ENCODE measurements at regions not wholly inside any gene's neighbourhood (a gene's known extent, or its start where the extent isn't known, plus 50 kb on each side); places are given as distances from the start of the nearest gene placed in this dataset.

DNA sequence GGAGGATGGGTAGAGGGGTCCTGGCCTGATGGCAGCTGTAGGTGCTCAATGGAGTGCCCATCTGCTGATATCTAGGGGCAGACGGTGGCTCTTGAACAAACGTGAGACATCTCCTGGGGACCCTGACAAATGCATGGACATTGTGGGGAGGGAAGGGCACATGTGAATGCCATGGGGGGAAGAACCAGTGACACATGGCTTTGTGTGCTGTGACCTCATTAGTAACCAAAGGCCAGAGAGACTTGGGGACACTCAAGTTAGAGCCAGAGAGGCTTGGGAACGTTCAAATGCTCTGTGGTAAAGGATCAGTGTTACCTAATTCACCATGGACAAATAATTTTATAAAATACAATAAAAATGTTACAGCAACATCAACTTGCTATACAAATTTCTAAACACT, 151.8 kb downstream of the ESM1 start:
- peak overlapping the region in 1 of 7 donors; percentile 24 for H3K27ac Mint-ChIP-seq
- peak overlapping the region in 1 of 8 donors; percentile 12 for H3K4me3 Mint-ChIP-seq
- intact Hi-C loops (cut with micrococcal nuclease): no loop called here
- H3K36me3 Mint-ChIP-seq: no peaks in the 10 kb centered on the region
- H3K36me3 ChIP-seq (ENCODE audit: insufficient read depth, low read length): no peaks in the 10 kb centered on the region
- ChIA-PET POLR2A (ENCODE audit: partially characterized antibody) (no interaction called here), CTCF (ENCODE audit: partially characterized antibody) (interaction anchor here (0.6 to 6.0 kb wide), 5 partner anchors 11 to 459 kb away, joined by 3 to 34 read pairs (median 3); partner anchors contain the start of gene SNX18)
- no peaks in the 10 kb centered on the region for H3K9me3 Mint-ChIP-seq
- DNase-seq: no peak
- no peak overlapping the region for H3K4me3 ChIP-seq (ENCODE audit: low read length in 2 of 2)
- no peaks in the 10 kb centered on the region for H3K9me3 ChIP-seq (ENCODE audit: control insufficient read depth in 1 of 2, low read length in 2 of 2)
- peaks cover 12% of the 10 kb centered on the region for H3K4me1 ChIP-seq (ENCODE audit: insufficient read depth, low read length)
- H3K27me3 Mint-ChIP-seq: peaks cover 2% of the 10 kb centered on the region in 2 donors
- peaks cover 10 to 18% (median 11%) of the 10 kb centered on the region in 4 donors for H3K4me1 Mint-ChIP-seq
- H3K27me3 ChIP-seq (ENCODE audit: insufficient read depth, low read length): no peaks in the 10 kb centered on the region
- H3K27ac ChIP-seq (ENCODE audit: low read depth, low read length): no peak overlapping the region

GRCh38 chr5:54832858-54833257, 152.5 kb downstream of the ESM1 start:
- Histone ChIP-seq H3K4me1 (ENCODE audit: insufficient read depth, low read length) (peaks cover 12% of the 10 kb centered on the region), H3K27ac (ENCODE audit: low read depth, low read length) (no peak overlapping the region), H3K9me3 (ENCODE audit: control insufficient read depth in 1 of 2, low read length in 2 of 2) (no peaks in the 10 kb centered on the region), H3K4me3 (ENCODE audit: low read length in 2 of 2) (no peak overlapping the region), H3K27me3 (ENCODE audit: insufficient read depth, low read length) (no peaks in the 10 kb centered on the region), H3K36me3 (ENCODE audit: insufficient read depth, low read length) (no peaks in the 10 kb centered on the region)
- DNase-seq: no peak
- ChIA-PET CTCF (ENCODE audit: partially characterized antibody) (interaction anchor here (0.6 to 6.0 kb wide), 4 partner anchors 12 to 458 kb away, joined by 3 to 34 read pairs (median 3); partner anchors contain the start of gene SNX18), POLR2A (ENCODE audit: partially characterized antibody) (no interaction called here)
- Mint-ChIP-seq H3K9me3 (no peaks in the 10 kb centered on the region), H3K27ac (peak overlapping the region in 3 of 7 donors; percentile 47 to 78 (median 54)), H3K4me1 (peaks cover 10 to 18% (median 11%) of the 10 kb centered on the region in 4 donors), H3K4me3 (no peak overlapping the region), H3K27me3 (peaks cover 1 to 2% of the 10 kb centered on the region in 2 donors), H3K36me3 (no peaks in the 10 kb centered on the region)
- intact Hi-C loops (cut with micrococcal nuclease): no loop called here

GRCh38 chr5:54832045-54832444, 153.3 kb downstream of the ESM1 start:
- H3K36me3 Mint-ChIP-seq: no peaks in the 10 kb centered on the region

GRCh38 chr5:54831233-54831632, 154.2 kb downstream of the ESM1 start:
- no peak for DNase-seq
- Mint-ChIP-seq H3K9me3 (no peaks in the 10 kb centered on the region), H3K4me1 (peaks cover 10 to 18% (median 11%) of the 10 kb centered on the region in 4 donors), H3K4me3 (no peak overlapping the region), H3K36me3 (no peaks in the 10 kb centered on the region), H3K27ac (peak overlapping the region in 1 of 7 donors; percentile 2), H3K27me3 (peaks cover 0 to 2% of the 10 kb centered on the region in 2 donors)
- Histone ChIP-seq H3K4me1 (ENCODE audit: insufficient read depth, low read length) (peaks cover 12% of the 10 kb centered on the region), H3K27me3 (ENCODE audit: insufficient read depth, low read length) (no peaks in the 10 kb centered on the region), H3K9me3 (ENCODE audit: control insufficient read depth in 1 of 2, low read length in 2 of 2) (no peaks in the 10 kb centered on the region), H3K27ac (ENCODE audit: low read depth, low read length) (no peak overlapping the region), H3K36me3 (ENCODE audit: insufficient read depth, low read length) (no peaks in the 10 kb centered on the region), H3K4me3 (ENCODE audit: low read length in 2 of 2) (no peak overlapping the region)
- CTCF ChIA-PET (ENCODE audit: partially characterized antibody): interaction anchor here (1.5 kb wide), 1 partner anchor 313 kb away, joined by 4 read pairs; the partner anchor contains the start of gene SNX18
- intact Hi-C loops (cut with micrococcal nuclease): no loop called here
- POLR2A ChIA-PET (ENCODE audit: partially characterized antibody): no interaction called here

More at GRCh38 chr5:54832045-54832444, 153.3 kb downstream of the ESM1 start:
- no peaks in the 10 kb centered on the region for H3K9me3 ChIP-seq (ENCODE audit: control insufficient read depth in 1 of 2, low read length in 2 of 2)
- H3K4me1 Mint-ChIP-seq: peaks cover 10 to 18% (median 11%) of the 10 kb centered on the region in 4 donors
- H3K4me3 ChIP-seq (ENCODE audit: low read length in 2 of 2): no peak overlapping the region
- H3K4me3 Mint-ChIP-seq: no peak overlapping the region
- intact Hi-C loops (cut with micrococcal nuclease): no loop called here
- no peaks in the 10 kb centered on the region for H3K27me3 ChIP-seq (ENCODE audit: insufficient read depth, low read length)
- H3K4me1 ChIP-seq (ENCODE audit: insufficient read depth, low read length): peaks cover 12% of the 10 kb centered on the region
- ChIA-PET POLR2A (ENCODE audit: partially characterized antibody) (no interaction called here), CTCF (ENCODE audit: partially characterized antibody) (interaction anchor here (1.3 to 6.0 kb wide), 2 partner anchors 13 to 343 kb away, joined by 3 to 34 read pairs; no protein-coding TSS in a partner anchor)
- H3K27ac ChIP-seq (ENCODE audit: low read depth, low read length): no peak overlapping the region
- no peak for DNase-seq
- H3K27ac Mint-ChIP-seq: no peak overlapping the region
- peaks cover 0 to 2% of the 10 kb centered on the region in 2 donors for H3K27me3 Mint-ChIP-seq
- H3K9me3 Mint-ChIP-seq: no peaks in the 10 kb centered on the region
- H3K36me3 ChIP-seq (ENCODE audit: insufficient read depth, low read length): no peaks in the 10 kb centered on the region

DNA sequence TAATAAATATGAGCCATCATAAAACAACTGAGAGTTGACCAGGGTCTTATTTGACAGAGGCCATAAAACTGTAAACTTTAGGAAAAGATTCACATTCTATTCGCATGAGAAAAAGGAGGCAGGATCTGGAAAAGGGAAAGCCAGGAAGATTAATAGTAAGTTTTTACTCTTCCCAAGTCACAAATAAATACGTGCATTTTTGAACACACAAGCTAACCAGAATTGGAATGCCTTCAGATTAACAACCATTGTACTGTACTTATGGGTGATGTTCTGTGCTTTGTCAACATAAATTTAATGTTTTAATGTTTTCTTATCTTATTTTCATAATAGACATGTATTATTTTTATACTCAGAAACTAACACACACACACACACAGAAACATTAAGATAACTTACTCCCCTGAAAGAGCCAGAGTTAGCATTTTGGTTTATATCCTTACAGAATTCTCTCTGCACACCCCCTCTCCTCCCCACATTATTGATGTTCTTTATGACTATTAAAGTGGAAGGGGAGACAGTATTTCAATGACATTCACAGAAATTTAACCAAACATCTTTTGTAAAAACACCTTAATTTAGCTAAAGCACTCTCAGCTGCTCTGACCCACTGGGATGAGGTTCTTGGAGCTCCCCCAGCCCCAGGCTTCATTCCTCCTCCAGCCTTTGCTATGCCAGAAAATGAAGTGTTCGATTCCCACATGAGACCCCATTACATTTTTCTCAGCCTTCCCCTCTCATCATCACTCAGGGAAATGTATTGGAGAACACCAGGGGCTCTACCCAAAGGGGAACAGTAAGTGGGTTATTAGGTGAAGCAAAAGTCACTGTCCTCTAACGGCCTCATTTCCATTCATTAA, 155.5 kb downstream of the ESM1 start:
- no peaks in the 10 kb centered on the region for H3K9me3 Mint-ChIP-seq
- intact Hi-C loops (cut with micrococcal nuclease): no loop called here
- no peak overlapping the region for H3K27ac Mint-ChIP-seq
- Histone ChIP-seq H3K4me3 (ENCODE audit: low read length in 2 of 2) (no peak overlapping the region), H3K36me3 (ENCODE audit: insufficient read depth, low read length) (no peaks in the 10 kb centered on the region), H3K4me1 (ENCODE audit: insufficient read depth, low read length) (peaks cover 12% of the 10 kb centered on the region), H3K27me3 (ENCODE audit: insufficient read depth, low read length) (no peaks in the 10 kb centered on the region), H3K9me3 (ENCODE audit: control insufficient read depth in 1 of 2, low read length in 2 of 2) (no peaks in the 10 kb centered on the region), H3K27ac (ENCODE audit: low read depth, low read length) (no peak overlapping the region)
- H3K4me1 Mint-ChIP-seq: peaks cover 10 to 18% (median 11%) of the 10 kb centered on the region in 4 donors
- DNase-seq: no peak
- no peak overlapping the region for H3K4me3 Mint-ChIP-seq
- CTCF ChIA-PET (ENCODE audit: partially characterized antibody): interaction anchor here (1.0 to 1.5 kb wide), 3 partner anchors 15 to 313 kb away, joined by 3 to 4 read pairs (median 3); partner anchors contain the start of gene SNX18
- POLR2A ChIA-PET (ENCODE audit: partially characterized antibody): no interaction called here
- H3K36me3 Mint-ChIP-seq: no peaks in the 10 kb centered on the region
- peaks cover 0 to 1% of the 10 kb centered on the region in 2 donors for H3K27me3 Mint-ChIP-seq

DNA sequence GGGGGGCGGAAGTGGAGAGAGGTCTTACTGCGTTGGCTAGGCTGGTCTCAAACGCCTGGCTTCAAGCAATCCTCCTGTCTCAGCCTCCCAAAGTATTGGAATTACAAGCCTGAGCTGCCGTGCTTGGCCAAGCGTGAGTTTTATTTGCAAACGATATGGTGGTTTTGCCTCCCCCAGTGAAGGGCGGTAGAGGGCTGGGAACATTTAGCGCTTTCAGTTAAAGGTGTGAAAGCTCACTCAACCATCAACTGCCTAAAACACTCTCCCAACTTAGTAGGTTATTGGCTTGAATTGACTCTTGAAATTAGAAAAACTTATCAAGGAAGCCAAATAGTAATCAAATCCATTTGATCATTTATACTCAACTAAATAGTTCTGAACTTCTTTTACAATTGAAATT, 156.3 kb downstream of the ESM1 start:
- no peaks in the 10 kb centered on the region for H3K36me3 Mint-ChIP-seq
- H3K27ac ChIP-seq (ENCODE audit: low read depth, low read length): no peak overlapping the region
- H3K27me3 Mint-ChIP-seq: peaks cover 0 to 1% of the 10 kb centered on the region in 2 donors
- H3K36me3 ChIP-seq (ENCODE audit: insufficient read depth, low read length): no peaks in the 10 kb centered on the region
- no peak overlapping the region for H3K4me3 Mint-ChIP-seq
- H3K4me1 ChIP-seq (ENCODE audit: insufficient read depth, low read length): peaks cover 10% of the 10 kb centered on the region
- H3K4me3 ChIP-seq (ENCODE audit: low read length in 2 of 2): no peak overlapping the region
- ChIA-PET CTCF (ENCODE audit: partially characterized antibody) (interaction anchor here (0.8 to 1.1 kb wide), 2 partner anchors 10 to 312 kb away, joined by 3 read pairs; partner anchors contain the start of gene SNX18), POLR2A (ENCODE audit: partially characterized antibody) (no interaction called here)
- no peaks in the 10 kb centered on the region for H3K9me3 ChIP-seq (ENCODE audit: control insufficient read depth in 1 of 2, low read length in 2 of 2)
- no peaks in the 10 kb centered on the region for H3K9me3 Mint-ChIP-seq
- intact Hi-C loops (cut with micrococcal nuclease): no loop called here
- H3K4me1 Mint-ChIP-seq: peaks cover 6 to 13% (median 10%) of the 10 kb centered on the region in 4 donors
- no peaks in the 10 kb centered on the region for H3K27me3 ChIP-seq (ENCODE audit: insufficient read depth, low read length)
- DNase-seq: no peak
- no peak overlapping the region for H3K27ac Mint-ChIP-seq

GRCh38 chr5:54828151-54828550, 157.2 kb downstream of the ESM1 start:
- H3K4me1 ChIP-seq (ENCODE audit: insufficient read depth, low read length): peaks cover under 1% of the 10 kb centered on the region
- Mint-ChIP-seq H3K27me3 (peaks cover 0 to 1% of the 10 kb centered on the region in 2 donors), H3K4me1 (peaks cover 0 to 4% (median 2%) of the 10 kb centered on the region in 4 donors), H3K36me3 (no peaks in the 10 kb centered on the region), H3K27ac (peak overlapping the region in 1 of 7 donors; percentile 3), H3K9me3 (no peaks in the 10 kb centered on the region), H3K4me3 (no peak overlapping the region)
- no peak for DNase-seq
- no peaks in the 10 kb centered on the region for H3K27me3 ChIP-seq (ENCODE audit: insufficient read depth, low read length)
- intact Hi-C loops (cut with micrococcal nuclease): no loop called here
- no peak overlapping the region for H3K4me3 ChIP-seq (ENCODE audit: low read length in 2 of 2)
- ChIA-PET POLR2A (ENCODE audit: partially characterized antibody) (interaction anchor here (0.6 kb wide), 1 partner anchor 517 kb away, joined by 5 read pairs; no protein-coding TSS in a partner anchor), CTCF (ENCODE audit: partially characterized antibody) (interaction anchor here (0.8 kb wide), 1 partner anchor 11 kb away, joined by 3 read pairs; no protein-coding TSS in a partner anchor)
- no peaks in the 10 kb centered on the region for H3K9me3 ChIP-seq (ENCODE audit: control insufficient read depth in 1 of 2, low read length in 2 of 2)
- H3K36me3 ChIP-seq (ENCODE audit: insufficient read depth, low read length): no peaks in the 10 kb centered on the region
- no peak overlapping the region for H3K27ac ChIP-seq (ENCODE audit: low read depth, low read length)
